IMR-90 (cell line): ENCODE measurements at regions not wholly inside any gene's neighbourhood (a gene's known extent, or its start where the extent isn't known, plus 50 kb on each side); places are given as distances from the start of the nearest gene placed in this dataset.

Experiments used
- CEBPB ChIP-seq: IDR thresholded peaks from 2 replicates; pipeline ENCODE4 v1.6.1; 2012; ENCODE audit warnings: low read depth, low read length, improper control_type of control experiment
- CHD1 ChIP-seq: IDR thresholded peaks from 2 replicates; pipeline ENCODE4 v1.6.1; 2012; ENCODE audit warnings: low read depth, low read length, improper control_type of control experiment
- FOS ChIP-seq: fragments of 150-350 bp; IDR thresholded peaks from 2 replicates; pipeline ENCODE4 v1.6.1; 2016; ENCODE audit warnings: low read depth, low read length
- MAFK ChIP-seq: IDR thresholded peaks from 2 replicates; pipeline ENCODE4 v1.6.1; 2012; ENCODE audit warnings: low read depth, low read length, improper control_type of control experiment
- MAZ ChIP-seq: IDR thresholded peaks from 2 replicates; pipeline ENCODE4 v1.6.1; 2012; ENCODE audit warnings: low read depth, mild to moderate bottlenecking, low read length, improper control_type of control experiment, moderate library complexity, borderline replicate concordance
- NFE2L2 ChIP-seq: fragments of 150-350 bp; IDR thresholded peaks from 2 replicates; pipeline ENCODE4 v1.6.1; 2016; ENCODE audit warnings: low read depth, mild to moderate bottlenecking, low read length
- POLR2A ChIP-seq: IDR thresholded peaks from 2 replicates; pipeline ENCODE4 v1.6.1; 2012; ENCODE audit warnings: mild to moderate bottlenecking, low read depth, low read length
- RAD21 ChIP-seq: IDR thresholded peaks from 2 replicates; pipeline ENCODE4 v1.6.1; 2012; ENCODE audit warnings: low read length, improper control_type of control experiment
- RCOR1 ChIP-seq: IDR thresholded peaks from 2 replicates; pipeline ENCODE4 v1.6.1; 2012; ENCODE audit warnings: mild to moderate bottlenecking, low read length, improper control_type of control experiment; ENCODE audit not compliant: insufficient replicate concordance
- TF ChIP-seq, protein P1 (sequence below): conservative IDR thresholded peaks from 2 replicates; pipeline ENCODE4 v1.5.1; 2012; ENCODE audit warnings: mild to moderate bottlenecking, low read depth, low read length, improper control_type of control experiment

DNA sequence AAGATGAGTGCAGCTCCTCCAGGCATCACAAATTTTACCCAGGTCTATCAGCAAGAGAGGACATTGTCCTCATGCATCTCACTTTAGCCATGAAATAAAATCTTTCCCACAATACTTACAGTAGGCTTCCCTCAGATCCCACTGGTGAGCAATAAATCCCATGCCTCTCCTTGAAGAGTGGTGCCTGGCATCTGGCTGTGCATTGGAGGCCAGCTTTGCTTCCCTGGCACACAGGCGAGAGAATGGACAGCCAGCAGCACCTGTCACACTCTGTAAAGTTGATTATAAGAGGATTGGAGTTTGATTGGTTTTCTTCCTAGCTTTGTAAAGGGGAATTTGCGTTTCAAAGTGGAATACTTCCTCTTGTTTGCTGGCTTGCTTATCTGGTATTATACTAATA is 1153.9 kb downstream of the AACS start:
- TF ChIP-seq POLR2A (no peak), FOS (no peak), NFE2L2 (no peak), CEBPB (no peak), CHD1 (no peak), MAZ (no peak), MAFK (no peak), RCOR1 (no peak), RAD21 (no peak)
- TF ChIP-seq, protein P1, sequence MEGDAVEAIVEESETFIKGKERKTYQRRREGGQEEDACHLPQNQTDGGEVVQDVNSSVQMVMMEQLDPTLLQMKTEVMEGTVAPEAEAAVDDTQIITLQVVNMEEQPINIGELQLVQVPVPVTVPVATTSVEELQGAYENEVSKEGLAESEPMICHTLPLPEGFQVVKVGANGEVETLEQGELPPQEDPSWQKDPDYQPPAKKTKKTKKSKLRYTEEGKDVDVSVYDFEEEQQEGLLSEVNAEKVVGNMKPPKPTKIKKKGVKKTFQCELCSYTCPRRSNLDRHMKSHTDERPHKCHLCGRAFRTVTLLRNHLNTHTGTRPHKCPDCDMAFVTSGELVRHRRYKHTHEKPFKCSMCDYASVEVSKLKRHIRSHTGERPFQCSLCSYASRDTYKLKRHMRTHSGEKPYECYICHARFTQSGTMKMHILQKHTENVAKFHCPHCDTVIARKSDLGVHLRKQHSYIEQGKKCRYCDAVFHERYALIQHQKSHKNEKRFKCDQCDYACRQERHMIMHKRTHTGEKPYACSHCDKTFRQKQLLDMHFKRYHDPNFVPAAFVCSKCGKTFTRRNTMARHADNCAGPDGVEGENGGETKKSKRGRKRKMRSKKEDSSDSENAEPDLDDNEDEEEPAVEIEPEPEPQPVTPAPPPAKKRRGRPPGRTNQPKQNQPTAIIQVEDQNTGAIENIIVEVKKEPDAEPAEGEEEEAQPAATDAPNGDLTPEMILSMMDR, result no peak
